ENCODE measurements at regions not wholly inside any gene's neighbourhood (a gene's known extent, or its start where the extent isn't known, plus 50 kb on each side); places are given as distances from the start of the nearest gene placed in this dataset.
"Not testable (repeated sequence)": the region's sequence is repeated elsewhere in the genome, so short reads cannot be mapped to it uniquely, and the experiment has no call there.

- no peak for DNase-seq
These were observed 338.4 kb upstream of the C2CD4B start for GRCh38 chr15:62503451-62503850.

- DNase-seq, result no peak
These were observed 340.7 kb upstream of the C2CD4B start for GRCh38 chr15:62505762-62506161.

- no peak for DNase-seq
These were observed 341.2 kb upstream of the C2CD4B start for GRCh38 chr15:62506217-62506805.

- peak; percentile 30 for DNase-seq
These were observed 344.4 kb upstream of the C2CD4B start for GRCh38 chr15:62509395-62509958.

GRCh38 chr15:62510791-62511190 is 345.7 kb upstream of the C2CD4B start:
- no peak for DNase-seq

- no peak for DNase-seq
These were observed 347.8 kb upstream of the C2CD4B start for GRCh38 chr15:62512904-62513303.

- no peak for DNase-seq
These were observed 348.8 kb upstream of the C2CD4B start for GRCh38 chr15:62513893-62514292.

- no peak for DNase-seq
These were observed 350.8 kb upstream of the C2CD4B start for GRCh38 chr15:62515696-62516395.

- no peak for DNase-seq
These were observed 352.5 kb upstream of the C2CD4B start for GRCh38 chr15:62517541-62517940.

GRCh38 chr15:62518666-62519065 is 353.6 kb upstream of the C2CD4B start:
- not testable (repeated sequence) for DNase-seq

GRCh38 chr15:62519900-62520299 is 354.8 kb upstream of the C2CD4B start:
- DNase-seq, result no peak

- no peak for DNase-seq
These were observed 355.8 kb upstream of the C2CD4B start for GRCh38 chr15:62520887-62521286.

GRCh38 chr15:62521396-62521795 is 356.3 kb upstream of the C2CD4B start:
- no peak for DNase-seq

- DNase-seq, result no peak
These were observed 359.8 kb upstream of the C2CD4B start for GRCh38 chr15:62524848-62525247.

GRCh38 chr15:62527387-62527786 is 362.3 kb upstream of the C2CD4B start:
- DNase-seq, result no peak

- DNase-seq, result no peak
These were observed 363.4 kb upstream of the C2CD4B start for GRCh38 chr15:62528505-62528904.

- DNase-seq, result no peak
These were observed 367.3 kb upstream of the C2CD4B start for GRCh38 chr15:62532367-62532766.

GRCh38 chr15:62533687-62534086 is 368.6 kb upstream of the C2CD4B start:
- no peak for DNase-seq

GRCh38 chr15:62534996-62535395 is 369.9 kb upstream of the C2CD4B start:
- no peak for DNase-seq

GRCh38 chr15:62539236-62539635 is 374.2 kb upstream of the C2CD4B start:
- no peak for DNase-seq

GRCh38 chr15:62541250-62541649 is 376.2 kb upstream of the C2CD4B start:
- no peak for DNase-seq

- DNase-seq, result no peak
These were observed 376.8 kb upstream of the C2CD4B start for GRCh38 chr15:62541846-62542245.

GRCh38 chr15:62544446-62544845 is 379.4 kb upstream of the C2CD4B start:
- no peak for DNase-seq
